GM12891 (cell line): ENCODE measurements at regions not wholly inside any gene's neighbourhood (a gene's known extent, or its start where the extent isn't known, plus 50 kb on each side); places are given as distances from the start of the nearest gene placed in this dataset.

Experiments used
- POLR2A ChIP-seq: IDR thresholded peaks from 2 replicates; pipeline ENCODE4 v1.6.1; 2011; ENCODE audit warnings: low read depth, low read length, control low read depth
- POLR2AphosphoS5 ChIP-seq: IDR thresholded peaks from 2 replicates; pipeline ENCODE4 v1.6.1; 2011; ENCODE audit warnings: low read depth, low read length, control low read depth
- TAF1 ChIP-seq: IDR thresholded peaks from 2 replicates; pipeline ENCODE4 v1.6.1; 2011; ENCODE audit warnings: low read depth, low read length, control low read depth

DNA sequence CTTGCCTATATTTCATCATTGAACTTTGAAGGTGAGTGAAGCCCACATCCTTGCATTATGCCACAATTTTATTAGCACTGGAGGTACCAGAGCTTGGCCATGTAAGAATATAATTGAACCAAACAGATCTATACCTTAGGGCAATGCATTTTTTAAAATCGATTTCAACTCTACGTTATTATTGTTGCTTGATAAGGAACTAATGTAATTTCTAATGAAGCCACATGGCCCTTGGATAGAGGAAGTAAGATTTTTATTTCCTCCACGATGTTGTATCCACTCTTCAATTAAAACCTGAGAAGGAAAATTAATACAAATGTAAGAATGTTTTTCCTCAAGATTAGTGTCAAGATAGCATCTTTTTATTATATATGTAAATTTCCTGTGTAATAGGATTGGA, 370.0 kb upstream of the EEF2KMT start:
- TF ChIP-seq TAF1 (no peak), POLR2A (no peak), POLR2AphosphoS5 (no peak)
